AG04449 (cell line): ENCODE measurements at regions not wholly inside any gene's neighbourhood (a gene's known extent, or its start where the extent isn't known, plus 50 kb on each side); places are given as distances from the start of the nearest gene placed in this dataset.

Experiments used
- CTCF ChIA-PET: fragments of 350-600 bp; formaldehyde crosslinking; extraction: SDS; loops from one replicate; lab custom pipeline; 2021; ENCODE audit warnings: antibody characterized with exemption; lab: Yijun Ruan, JAX
- POLR2A ChIA-PET: fragments of 400-600, 350-600 bp; formaldehyde crosslinking; extraction: SDS; loops from one replicate; lab custom pipeline; 2020; ENCODE audit warnings: antibody characterized with exemption, inconsistent platforms; lab: Yijun Ruan, JAX
- DNase-seq: peaks from one replicate; pipeline ENCODE4 v3.0.0-alpha.2; 2010; ENCODE audit warnings: low read depth, low spot score
- H3K4me3 ChIP-seq: 2 replicates; pipeline ENCODE4 v1.5.1; 2011; ENCODE audit warnings: low read depth, mild to moderate bottlenecking, control low read depth, low read length
- TF ChIP-seq, protein P1 (sequence below): IDR thresholded peaks from one replicate; pipeline ENCODE4 v1.5.1; 2011; ENCODE audit warnings: mild to moderate bottlenecking, moderate library complexity, low read length, control low read depth, inconsistent platforms; ENCODE audit not compliant: insufficient read depth; ENCODE audit errors: missing control alignments

DNA sequence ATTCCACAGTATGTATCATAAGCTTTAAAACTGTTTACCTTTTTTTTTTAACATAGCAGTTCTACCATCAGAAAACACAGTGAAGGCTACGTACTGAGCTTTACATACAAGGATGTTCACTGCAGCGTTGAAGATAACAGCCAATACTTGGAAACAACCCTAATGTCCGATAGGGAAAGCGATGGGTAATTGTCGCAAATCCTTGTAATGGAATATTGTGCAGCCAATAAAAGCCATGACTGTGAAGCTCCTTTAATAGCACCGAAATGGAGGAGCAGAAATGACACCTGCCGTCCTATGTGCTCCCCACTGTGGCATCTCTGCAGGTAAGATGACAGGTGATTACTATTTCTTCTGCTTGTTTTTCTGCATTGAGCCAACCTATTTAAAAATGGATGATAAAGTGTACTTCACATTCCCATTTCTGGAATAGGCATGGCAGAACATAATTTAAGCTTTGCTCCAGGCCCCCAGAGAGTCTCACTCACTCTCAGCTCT, 523.8 kb downstream of the PTPRU start:
- no peak for DNase-seq
- TF ChIP-seq, protein P1, sequence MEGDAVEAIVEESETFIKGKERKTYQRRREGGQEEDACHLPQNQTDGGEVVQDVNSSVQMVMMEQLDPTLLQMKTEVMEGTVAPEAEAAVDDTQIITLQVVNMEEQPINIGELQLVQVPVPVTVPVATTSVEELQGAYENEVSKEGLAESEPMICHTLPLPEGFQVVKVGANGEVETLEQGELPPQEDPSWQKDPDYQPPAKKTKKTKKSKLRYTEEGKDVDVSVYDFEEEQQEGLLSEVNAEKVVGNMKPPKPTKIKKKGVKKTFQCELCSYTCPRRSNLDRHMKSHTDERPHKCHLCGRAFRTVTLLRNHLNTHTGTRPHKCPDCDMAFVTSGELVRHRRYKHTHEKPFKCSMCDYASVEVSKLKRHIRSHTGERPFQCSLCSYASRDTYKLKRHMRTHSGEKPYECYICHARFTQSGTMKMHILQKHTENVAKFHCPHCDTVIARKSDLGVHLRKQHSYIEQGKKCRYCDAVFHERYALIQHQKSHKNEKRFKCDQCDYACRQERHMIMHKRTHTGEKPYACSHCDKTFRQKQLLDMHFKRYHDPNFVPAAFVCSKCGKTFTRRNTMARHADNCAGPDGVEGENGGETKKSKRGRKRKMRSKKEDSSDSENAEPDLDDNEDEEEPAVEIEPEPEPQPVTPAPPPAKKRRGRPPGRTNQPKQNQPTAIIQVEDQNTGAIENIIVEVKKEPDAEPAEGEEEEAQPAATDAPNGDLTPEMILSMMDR: no peak
- H3K4me3 ChIP-seq: no peak overlapping the region
- POLR2A ChIA-PET: no interaction called here
- CTCF ChIA-PET: no interaction called here

DNA sequence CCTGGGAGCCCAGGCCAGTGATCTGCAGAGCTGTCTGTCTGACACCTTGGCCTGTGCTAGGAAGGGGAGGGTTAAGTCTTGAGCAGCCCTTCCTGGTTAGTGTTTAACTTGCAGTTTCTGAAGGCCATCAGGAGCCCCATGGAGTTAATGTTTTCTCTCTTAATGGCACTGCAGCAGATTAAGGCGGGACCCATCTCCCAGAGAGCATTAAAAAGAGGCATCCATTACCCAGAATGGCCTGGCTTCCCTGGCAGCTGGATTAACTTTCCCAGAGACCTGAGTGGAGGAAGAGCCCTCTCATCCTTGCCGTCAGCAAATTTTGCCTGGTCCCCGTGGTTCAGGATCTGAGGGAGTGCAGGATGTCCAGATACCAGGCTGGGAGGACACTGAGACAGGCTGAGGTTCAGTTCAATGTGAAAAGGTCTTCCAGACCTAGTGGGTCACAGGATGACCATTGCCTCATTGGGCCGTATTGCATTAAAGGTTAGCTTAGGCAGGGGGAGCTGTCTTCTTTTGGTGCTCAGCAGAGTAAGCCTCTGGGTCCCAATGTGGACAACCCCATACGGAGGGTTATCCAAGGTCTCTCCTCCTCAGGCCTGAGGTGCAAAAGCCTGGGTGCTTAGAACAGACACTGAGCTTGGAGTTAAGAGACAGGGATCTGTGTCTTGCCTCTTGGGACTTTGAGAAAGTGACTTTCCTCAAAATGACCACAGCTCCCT, 522.6 kb downstream of the PTPRU start:
- TF ChIP-seq, protein P1: no peak
- CTCF ChIA-PET: no interaction called here
- no peak overlapping the region for H3K4me3 ChIP-seq
- no peak for DNase-seq
- POLR2A ChIA-PET: no interaction called here

DNA sequence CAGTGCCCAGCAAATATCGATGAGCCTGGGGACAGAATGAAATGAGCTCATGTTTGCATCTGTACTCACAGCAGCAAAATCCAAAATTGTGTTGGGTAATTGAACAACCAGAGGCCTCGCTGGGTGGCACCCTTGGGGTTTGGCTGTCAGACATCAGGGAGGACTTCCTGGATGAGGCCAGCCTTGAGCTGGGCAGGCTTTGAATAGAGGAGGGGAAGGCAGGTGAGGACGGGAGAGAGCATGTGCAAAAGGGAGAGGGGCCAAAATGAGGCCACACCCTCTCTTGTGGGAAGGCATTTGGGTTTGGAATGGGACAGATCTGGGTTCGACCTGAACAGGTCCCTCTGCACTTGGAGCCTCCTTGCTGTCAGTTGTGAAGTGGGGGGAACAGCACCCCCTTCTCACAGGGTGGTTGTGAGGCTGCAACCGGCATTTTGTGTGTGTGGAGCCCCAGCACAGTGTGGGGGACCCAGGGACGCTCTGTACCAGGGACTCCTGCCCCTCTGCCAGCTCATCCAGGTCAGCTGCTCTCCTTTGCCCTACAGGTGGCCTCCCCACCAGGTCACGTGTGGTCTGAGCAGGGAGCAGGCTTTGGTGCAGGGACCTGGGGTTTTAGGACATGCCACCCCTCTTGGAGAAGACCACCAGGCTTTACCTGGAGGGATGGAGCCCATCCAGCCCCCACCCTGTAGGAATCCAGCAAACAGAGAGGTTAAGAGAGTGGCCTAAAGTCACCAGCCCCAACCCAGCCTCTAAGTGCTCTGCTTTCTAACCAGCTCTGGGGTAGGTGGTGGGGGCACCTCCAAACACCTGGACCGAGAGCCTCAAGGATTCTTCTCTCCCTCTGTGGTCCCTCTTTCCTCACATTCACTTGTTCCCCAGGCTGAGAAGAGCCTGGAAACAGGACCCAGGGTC, 521.8 kb downstream of the PTPRU start:
- H3K4me3 ChIP-seq: no peak overlapping the region
- TF ChIP-seq, protein P1: no peak
- POLR2A ChIA-PET: no interaction called here
- DNase-seq: no peak
- CTCF ChIA-PET: no interaction called here

DNA sequence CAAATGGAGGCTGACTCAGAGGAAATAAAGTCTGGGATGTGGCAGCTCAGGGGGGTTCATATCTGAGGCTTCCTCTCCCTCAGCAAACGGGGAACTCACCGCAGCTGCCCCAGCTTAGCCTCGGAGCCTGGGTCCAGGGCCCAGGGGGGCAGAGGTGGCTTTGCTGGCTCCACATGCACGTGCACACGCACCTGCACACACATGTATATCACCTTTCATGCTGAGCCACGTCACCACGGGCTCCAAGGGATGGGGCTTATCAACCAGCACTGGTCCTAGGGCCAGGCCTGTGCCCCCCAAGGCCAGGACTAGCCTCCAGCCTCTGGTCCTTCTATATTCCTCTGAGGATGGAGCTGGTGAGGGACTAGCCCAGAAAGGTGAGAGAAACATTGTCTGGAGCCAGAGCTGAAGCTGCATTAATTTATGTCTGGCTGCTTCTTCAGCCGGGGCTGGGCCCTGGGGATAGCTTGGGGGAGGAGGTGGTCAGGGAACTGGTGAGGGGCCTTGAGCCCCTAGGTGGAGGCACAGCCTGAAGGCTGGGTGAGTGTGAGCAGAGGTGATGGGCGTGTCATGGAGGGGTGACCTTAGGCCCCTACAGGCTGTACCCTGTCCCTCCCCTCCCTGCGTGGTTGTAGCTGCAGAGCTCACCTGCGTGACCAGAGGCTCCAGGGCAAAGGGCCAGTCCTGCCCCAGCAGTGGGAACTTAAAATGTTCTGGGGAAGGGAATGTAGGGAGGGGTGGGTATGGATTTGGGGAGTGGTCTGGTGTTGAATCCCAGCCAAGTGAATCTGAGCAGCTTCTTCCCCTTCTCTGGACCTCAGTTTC, 520.8 kb downstream of the PTPRU start:
- TF ChIP-seq, protein P1: no peak
- POLR2A ChIA-PET: interaction anchor here (0.6 kb wide), 1 partner anchor 383 kb away, joined by 3 read pairs; no protein-coding TSS in a partner anchor
- no peak overlapping the region for H3K4me3 ChIP-seq
- DNase-seq: no peak
- CTCF ChIA-PET: no interaction called here

DNA sequence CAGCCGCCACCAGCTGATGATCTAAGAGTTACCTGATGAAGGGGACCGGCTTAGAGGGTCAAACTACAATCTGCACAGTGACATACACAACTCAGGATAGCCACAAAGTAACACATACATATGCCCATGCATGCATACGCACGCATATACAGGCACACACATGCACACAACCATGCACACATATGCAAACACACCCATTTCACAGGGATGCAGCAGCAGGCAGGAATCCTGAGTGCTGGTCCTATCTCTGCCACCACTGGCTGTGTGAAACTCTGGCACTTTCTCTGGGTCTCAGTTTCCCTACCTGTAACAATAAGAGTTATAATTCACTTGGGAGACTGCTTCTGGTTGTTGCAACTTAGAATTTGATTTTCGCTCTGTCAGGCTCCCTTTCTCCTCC, 520.2 kb downstream of the PTPRU start:
- ChIA-PET CTCF (no interaction called here), POLR2A (interaction anchor here (0.6 kb wide), 1 partner anchor 382 kb away, joined by 3 read pairs; no protein-coding TSS in a partner anchor)
- TF ChIP-seq, protein P1: no peak
- no peak for DNase-seq
- H3K4me3 ChIP-seq: no peak overlapping the region
